Neural cell (in vitro differentiated cells): ENCODE measurements at regions not wholly inside any gene's neighbourhood (a gene's known extent, or its start where the extent isn't known, plus 50 kb on each side); places are given as distances from the start of the nearest gene placed in this dataset.
"Not testable (repeated sequence)": the region's sequence is repeated elsewhere in the genome, so short reads cannot be mapped to it uniquely, and the experiment has no call there.

Experiments
- H2AFZ ChIP-seq: fragments of 200-600, 300-800 bp; sonication (generic), shearing (Covaris generic); 2 replicates; pipeline ENCODE4 v1.6.0; 2014; ENCODE audit warnings: low read depth, mild to moderate bottlenecking, antibody characterized with exemption, low read length, moderate library complexity
- H3F3A ChIP-seq: fragments of 200-600 bp; shearing (Covaris generic); 2 replicates; pipeline ENCODE4 v1.6.1; 2016; ENCODE audit warnings: mild to moderate bottlenecking, moderate library complexity, mixed read lengths, antibody characterized with exemption, low read length; ENCODE audit not compliant: insufficient read depth, poor library complexity, severe bottlenecking
- H3K27ac ChIP-seq: fragments of 200-600, 300-800 bp; sonication (generic), shearing (Covaris generic); 2 replicates; pipeline ENCODE4 v1.5.1; 2014; ENCODE audit warnings: mild to moderate bottlenecking, low read length, moderate library complexity
- H3K27me3 ChIP-seq: fragments of 300-800, 200-600 bp; sonication (generic), shearing (Covaris generic); 2 replicates; pipeline ENCODE4 v1.6.0; 2014; ENCODE audit warnings: mild to moderate bottlenecking, low read depth, low read length, moderate library complexity; ENCODE audit not compliant: insufficient read depth
- H3K36me3 ChIP-seq: fragments of 300-800, 200-600 bp; sonication (generic), shearing (Covaris generic); 2 replicates; pipeline ENCODE4 v1.5.1; 2014; ENCODE audit warnings: mild to moderate bottlenecking, antibody characterized with exemption, low read length, moderate library complexity; ENCODE audit not compliant: insufficient read depth
- H3K4me2 ChIP-seq: fragments of 300-800, 200-600 bp; sonication (generic), shearing (Covaris generic); 2 replicates; pipeline ENCODE4 v1.6.0; 2014; ENCODE audit warnings: mild to moderate bottlenecking, low read length
- H3K4me3 ChIP-seq: fragments of 300-800, 200-600 bp; sonication (generic), shearing (Covaris generic); 2 replicates; pipeline ENCODE4 v1.5.1; 2014; ENCODE audit warnings: mild to moderate bottlenecking, low read length, moderate library complexity
- H3K79me2 ChIP-seq: fragments of 200-600 bp; shearing (Covaris generic); replicated peaks from 2 replicates; pipeline ENCODE4 v1.6.0; 2014; ENCODE audit warnings: mild to moderate bottlenecking, low read length, moderate library complexity; ENCODE audit not compliant: insufficient read depth
- H3K9ac ChIP-seq: fragments of 300-800, 200-600 bp; sonication (generic), shearing (Covaris generic); 2 replicates; pipeline ENCODE4 v1.6.1; 2016; ENCODE audit warnings: mild to moderate bottlenecking, low read length, mixed read lengths
- H3K9me2 ChIP-seq: fragments of 200-600 bp; shearing (Covaris generic); 2 replicates; pipeline ENCODE4 v1.6.1; 2016; ENCODE audit warnings: mild to moderate bottlenecking, low read length, mixed read lengths; ENCODE audit not compliant: insufficient read depth
- H3K9me3 ChIP-seq: fragments of 200-600, 300-800 bp; sonication (generic), shearing (Covaris generic); 2 replicates; pipeline ENCODE4 v1.6.1; 2016; ENCODE audit warnings: mild to moderate bottlenecking, mixed run types, low read length, moderate library complexity, mixed read lengths
- H4K20me1 ChIP-seq: fragments of 200-600 bp; shearing (Covaris generic); 2 replicates; pipeline ENCODE4 v1.6.1; 2016; ENCODE audit warnings: mild to moderate bottlenecking, mixed run types; ENCODE audit not compliant: insufficient read depth
- EP300 ChIP-seq: fragments of 450-650 bp; conservative IDR thresholded peaks from 2 replicates; pipeline ENCODE4 v1.6.1; 2014; ENCODE audit warnings: antibody characterized with exemption, mild to moderate bottlenecking, moderate library complexity; ENCODE audit not compliant: poor library complexity, severe bottlenecking
- EZH2 ChIP-seq: fragments of 200-600, 300-800 bp; shearing (Covaris generic), sonication (generic); IDR thresholded peaks from 2 replicates; pipeline ENCODE4 v1.6.1; 2014; ENCODE audit warnings: antibody characterized with exemption, low read length, borderline replicate concordance, mild to moderate bottlenecking; ENCODE audit not compliant: insufficient read depth, poor library complexity, severe bottlenecking
- POLR2AphosphoS5 ChIP-seq: IDR thresholded peaks from 2 replicates; pipeline ENCODE4 v1.6.1; 2012
- SMC3 ChIP-seq: fragments of 450-650 bp; conservative IDR thresholded peaks from 2 replicates; pipeline ENCODE4 v1.6.1; 2014; ENCODE audit warnings: antibody characterized with exemption, mild to moderate bottlenecking, moderate library complexity; ENCODE audit not compliant: poor library complexity
- TF ChIP-seq, protein P1 (sequence below): fragments of 450-650 bp; IDR thresholded peaks from 2 replicates; pipeline ENCODE4 v1.5.1; 2014; ENCODE audit warnings: antibody characterized with exemption, mild to moderate bottlenecking, moderate library complexity; ENCODE audit not compliant: poor library complexity, severe bottlenecking
- TF ChIP-seq, protein P2 (sequence below): IDR thresholded peaks from 2 replicates; pipeline ENCODE4 v1.6.1; 2012; ENCODE audit warnings: borderline replicate concordance

DNA sequence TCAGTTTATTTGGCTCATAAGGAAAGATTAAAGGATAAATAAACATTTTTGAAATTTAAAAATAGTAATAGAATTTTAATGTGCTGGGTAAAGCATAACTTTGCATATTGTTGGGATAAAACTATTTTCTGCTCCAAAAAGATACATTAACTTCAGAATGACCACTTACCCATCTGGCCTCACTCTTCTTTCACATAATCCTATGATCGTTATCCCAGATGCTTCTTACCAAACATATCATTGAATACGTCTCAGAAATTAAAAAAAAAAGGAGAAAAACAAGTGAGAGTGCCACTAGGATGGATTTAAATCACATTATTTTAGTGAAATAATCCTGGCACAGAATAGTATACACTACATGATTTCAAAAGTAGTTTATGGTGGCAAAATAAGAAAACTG, 677.5 kb upstream of the ZWINT start:
- TF ChIP-seq POLR2AphosphoS5 (no peak), EZH2 (no peak), SMC3 (no peak)
- TF ChIP-seq, protein P1, sequence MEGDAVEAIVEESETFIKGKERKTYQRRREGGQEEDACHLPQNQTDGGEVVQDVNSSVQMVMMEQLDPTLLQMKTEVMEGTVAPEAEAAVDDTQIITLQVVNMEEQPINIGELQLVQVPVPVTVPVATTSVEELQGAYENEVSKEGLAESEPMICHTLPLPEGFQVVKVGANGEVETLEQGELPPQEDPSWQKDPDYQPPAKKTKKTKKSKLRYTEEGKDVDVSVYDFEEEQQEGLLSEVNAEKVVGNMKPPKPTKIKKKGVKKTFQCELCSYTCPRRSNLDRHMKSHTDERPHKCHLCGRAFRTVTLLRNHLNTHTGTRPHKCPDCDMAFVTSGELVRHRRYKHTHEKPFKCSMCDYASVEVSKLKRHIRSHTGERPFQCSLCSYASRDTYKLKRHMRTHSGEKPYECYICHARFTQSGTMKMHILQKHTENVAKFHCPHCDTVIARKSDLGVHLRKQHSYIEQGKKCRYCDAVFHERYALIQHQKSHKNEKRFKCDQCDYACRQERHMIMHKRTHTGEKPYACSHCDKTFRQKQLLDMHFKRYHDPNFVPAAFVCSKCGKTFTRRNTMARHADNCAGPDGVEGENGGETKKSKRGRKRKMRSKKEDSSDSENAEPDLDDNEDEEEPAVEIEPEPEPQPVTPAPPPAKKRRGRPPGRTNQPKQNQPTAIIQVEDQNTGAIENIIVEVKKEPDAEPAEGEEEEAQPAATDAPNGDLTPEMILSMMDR, result no peak
- Histone ChIP-seq H4K20me1 (no peaks in the 10 kb centered on the region), H3K9me3 (no peaks in the 10 kb centered on the region), H3K79me2 (no peaks in the 10 kb centered on the region), H3K4me2 (no peak overlapping the region), H3K9me2 (no peaks in the 10 kb centered on the region), H2AFZ (no peak overlapping the region), H3K36me3 (no peaks in the 10 kb centered on the region), H3K9ac (no peak overlapping the region), H3K4me3 (no peak overlapping the region), H3K27me3 (no peaks in the 10 kb centered on the region), H3K27ac (no peak overlapping the region), H3F3A (no peaks in the 10 kb centered on the region)

DNA sequence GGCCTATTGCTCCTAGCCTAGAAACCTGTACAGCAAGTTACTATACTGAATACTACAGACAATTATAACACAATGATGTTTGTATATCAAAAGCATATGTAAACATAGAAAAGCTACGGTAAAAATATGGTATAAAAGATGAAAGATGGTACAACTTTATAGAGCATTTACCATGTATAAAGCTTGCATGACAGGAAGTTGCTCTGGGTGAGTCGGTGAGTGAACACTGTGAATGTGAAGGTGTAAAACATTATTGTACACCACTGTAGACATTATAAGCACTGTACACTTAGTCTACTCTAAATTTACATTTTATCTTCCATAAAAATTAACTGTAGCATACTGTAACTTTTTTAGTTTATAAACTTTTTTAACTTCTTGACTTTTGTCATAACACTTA, 674.3 kb upstream of the ZWINT start:
- Histone ChIP-seq H3K4me3 (no peak overlapping the region), H3K9me2 (no peaks in the 10 kb centered on the region), H3K9me3 (no peaks in the 10 kb centered on the region), H2AFZ (no peak overlapping the region), H3K4me2 (no peak overlapping the region), H3K36me3 (no peaks in the 10 kb centered on the region), H3K27me3 (no peaks in the 10 kb centered on the region), H4K20me1 (no peaks in the 10 kb centered on the region), H3K9ac (no peak overlapping the region), H3K27ac (no peak overlapping the region), H3K79me2 (no peaks in the 10 kb centered on the region), H3F3A (no peaks in the 10 kb centered on the region)
- TF ChIP-seq EP300, result no peak
- TF ChIP-seq, protein P2, sequence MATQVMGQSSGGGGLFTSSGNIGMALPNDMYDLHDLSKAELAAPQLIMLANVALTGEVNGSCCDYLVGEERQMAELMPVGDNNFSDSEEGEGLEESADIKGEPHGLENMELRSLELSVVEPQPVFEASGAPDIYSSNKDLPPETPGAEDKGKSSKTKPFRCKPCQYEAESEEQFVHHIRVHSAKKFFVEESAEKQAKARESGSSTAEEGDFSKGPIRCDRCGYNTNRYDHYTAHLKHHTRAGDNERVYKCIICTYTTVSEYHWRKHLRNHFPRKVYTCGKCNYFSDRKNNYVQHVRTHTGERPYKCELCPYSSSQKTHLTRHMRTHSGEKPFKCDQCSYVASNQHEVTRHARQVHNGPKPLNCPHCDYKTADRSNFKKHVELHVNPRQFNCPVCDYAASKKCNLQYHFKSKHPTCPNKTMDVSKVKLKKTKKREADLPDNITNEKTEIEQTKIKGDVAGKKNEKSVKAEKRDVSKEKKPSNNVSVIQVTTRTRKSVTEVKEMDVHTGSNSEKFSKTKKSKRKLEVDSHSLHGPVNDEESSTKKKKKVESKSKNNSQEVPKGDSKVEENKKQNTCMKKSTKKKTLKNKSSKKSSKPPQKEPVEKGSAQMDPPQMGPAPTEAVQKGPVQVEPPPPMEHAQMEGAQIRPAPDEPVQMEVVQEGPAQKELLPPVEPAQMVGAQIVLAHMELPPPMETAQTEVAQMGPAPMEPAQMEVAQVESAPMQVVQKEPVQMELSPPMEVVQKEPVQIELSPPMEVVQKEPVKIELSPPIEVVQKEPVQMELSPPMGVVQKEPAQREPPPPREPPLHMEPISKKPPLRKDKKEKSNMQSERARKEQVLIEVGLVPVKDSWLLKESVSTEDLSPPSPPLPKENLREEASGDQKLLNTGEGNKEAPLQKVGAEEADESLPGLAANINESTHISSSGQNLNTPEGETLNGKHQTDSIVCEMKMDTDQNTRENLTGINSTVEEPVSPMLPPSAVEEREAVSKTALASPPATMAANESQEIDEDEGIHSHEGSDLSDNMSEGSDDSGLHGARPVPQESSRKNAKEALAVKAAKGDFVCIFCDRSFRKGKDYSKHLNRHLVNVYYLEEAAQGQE, result no peak
- no peak for TF ChIP-seq POLR2AphosphoS5
- TF ChIP-seq SMC3, result no peak

DNA sequence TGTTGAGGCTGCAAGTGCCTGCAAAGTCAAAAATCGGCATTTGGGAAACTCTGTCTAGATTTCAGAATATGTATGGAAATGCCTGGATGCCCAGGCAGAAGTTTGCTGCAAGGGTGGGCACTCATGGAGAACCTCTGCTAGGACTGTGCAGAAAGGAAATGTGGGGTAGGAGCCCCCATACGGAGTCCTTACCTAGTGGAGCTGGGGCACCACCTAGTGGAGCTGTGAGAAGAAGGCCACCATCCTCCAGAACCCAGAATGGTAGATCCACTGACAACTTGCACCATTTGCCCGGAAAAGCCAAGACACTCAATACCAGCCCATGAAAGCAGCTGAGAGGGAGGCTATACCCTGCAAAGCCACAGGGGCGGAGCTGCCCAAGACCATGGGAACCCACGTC, 671.2 kb upstream of the ZWINT start:
- not testable (repeated sequence) for H3K79me2 ChIP-seq, H3K9ac ChIP-seq

More for the DNA sequence above, 671.2 kb upstream of the ZWINT start:
- not testable (repeated sequence) for H3F3A ChIP-seq, H3K4me2 ChIP-seq, H3K27me3 ChIP-seq, H3K4me3 ChIP-seq, H3K9me3 ChIP-seq, H4K20me1 ChIP-seq, H3K36me3 ChIP-seq, H3K27ac ChIP-seq, H3K9me2 ChIP-seq, H2AFZ ChIP-seq
